ENCODE measurements at regions not wholly inside any gene's neighbourhood (a gene's known extent, or its start where the extent isn't known, plus 50 kb on each side); places are given as distances from the start of the nearest gene placed in this dataset.
"Not testable (repeated sequence)": the region's sequence is repeated elsewhere in the genome, so short reads cannot be mapped to it uniquely, and the experiment has no call there.

- no peak for DNase-seq (ENCODE audit: low spot score)
These were observed 541.8 kb upstream of the CHORDC1 start for GRCh38 chr11:90764691-90765090.

- DNase-seq (ENCODE audit: low spot score), result no peak
These were observed 535.1 kb upstream of the CHORDC1 start for GRCh38 chr11:90757849-90758494.

GRCh38 chr11:90756617-90757016 is 533.8 kb upstream of the CHORDC1 start:
- no peak for DNase-seq (ENCODE audit: low spot score)

GRCh38 chr11:90753546-90753945 is 530.7 kb upstream of the CHORDC1 start:
- DNase-seq (ENCODE audit: low spot score), result no peak

- no peak for DNase-seq (ENCODE audit: low spot score)
These were observed 524.2 kb upstream of the CHORDC1 start for GRCh38 chr11:90747057-90747456.

GRCh38 chr11:90744169-90744568 is 521.3 kb upstream of the CHORDC1 start:
- no peak for DNase-seq (ENCODE audit: low spot score)

GRCh38 chr11:90738799-90739198 is 516.0 kb upstream of the CHORDC1 start:
- DNase-seq (ENCODE audit: low spot score), result no peak

- no peak for DNase-seq (ENCODE audit: low spot score)
These were observed 514.7 kb upstream of the CHORDC1 start for GRCh38 chr11:90737444-90738050.

GRCh38 chr11:90732486-90732885 is 509.6 kb upstream of the CHORDC1 start:
- DNase-seq (ENCODE audit: low spot score), result no peak

- no peak for DNase-seq (ENCODE audit: low spot score)
These were observed 500.6 kb upstream of the CHORDC1 start for GRCh38 chr11:90723475-90723874.

- DNase-seq (ENCODE audit: low spot score), result no peak
These were observed 499.8 kb upstream of the CHORDC1 start for GRCh38 chr11:90722552-90723190.

- no peak for DNase-seq (ENCODE audit: low spot score)
These were observed 494.7 kb upstream of the CHORDC1 start for GRCh38 chr11:90717522-90717921.

GRCh38 chr11:90705661-90706060 is 482.8 kb upstream of the CHORDC1 start:
- no peak for DNase-seq (ENCODE audit: low spot score)

- no peak for DNase-seq (ENCODE audit: low spot score)
These were observed 481.7 kb upstream of the CHORDC1 start for GRCh38 chr11:90704510-90704909.

GRCh38 chr11:90701716-90702115 is 478.9 kb upstream of the CHORDC1 start:
- no peak for DNase-seq (ENCODE audit: low spot score)

GRCh38 chr11:90700789-90701439 is 478.1 kb upstream of the CHORDC1 start:
- no peak for DNase-seq (ENCODE audit: low spot score)

GRCh38 chr11:90699791-90700400 is 477.0 kb upstream of the CHORDC1 start:
- DNase-seq (ENCODE audit: low spot score), result no peak

- no peak for DNase-seq (ENCODE audit: low spot score)
These were observed 475.4 kb upstream of the CHORDC1 start for GRCh38 chr11:90698238-90698637.

- not testable (repeated sequence) for DNase-seq (ENCODE audit: low spot score)
These were observed 452.6 kb upstream of the CHORDC1 start for GRCh38 chr11:90675496-90675895.

- DNase-seq (ENCODE audit: low spot score), result no peak
These were observed 446.2 kb upstream of the CHORDC1 start for GRCh38 chr11:90669094-90669493.

GRCh38 chr11:90668502-90668901 is 445.7 kb upstream of the CHORDC1 start:
- no peak for DNase-seq (ENCODE audit: low spot score)

- DNase-seq (ENCODE audit: low spot score), result no peak
These were observed 438.4 kb upstream of the CHORDC1 start for GRCh38 chr11:90661233-90661632.

- DNase-seq (ENCODE audit: low spot score), result no peak
These were observed 433.3 kb upstream of the CHORDC1 start for GRCh38 chr11:90656171-90656570.

Data from LoVo (cell line).